ENCODE measurements at regions not wholly inside any gene's neighbourhood (a gene's known extent, or its start where the extent isn't known, plus 50 kb on each side); places are given as distances from the start of the nearest gene placed in this dataset.

DNA sequence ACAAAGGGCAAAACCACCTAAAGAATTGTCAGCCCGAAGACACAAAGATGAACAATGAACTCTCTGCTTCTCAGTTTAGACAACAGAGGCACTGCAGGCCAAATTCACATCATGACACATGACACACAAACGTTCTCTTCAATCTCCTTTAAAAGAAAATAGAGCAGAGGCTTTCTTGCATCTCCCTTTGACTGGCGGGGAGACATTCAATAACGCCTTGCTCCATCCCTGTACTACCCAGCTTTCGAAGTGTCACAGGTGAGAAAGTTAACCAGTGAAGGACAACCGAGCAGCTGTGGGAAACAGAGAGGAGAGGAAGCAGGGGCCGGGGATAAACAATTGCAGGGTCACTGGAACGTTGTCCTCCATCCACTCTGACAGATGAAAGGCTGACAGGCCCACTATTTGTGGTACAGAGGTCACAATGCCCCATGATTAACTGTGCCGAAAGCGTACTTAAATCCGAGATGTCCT, 130.8 kb downstream of the PHLDA1 start (continued):
- TF ChIP-seq, protein P1, sequence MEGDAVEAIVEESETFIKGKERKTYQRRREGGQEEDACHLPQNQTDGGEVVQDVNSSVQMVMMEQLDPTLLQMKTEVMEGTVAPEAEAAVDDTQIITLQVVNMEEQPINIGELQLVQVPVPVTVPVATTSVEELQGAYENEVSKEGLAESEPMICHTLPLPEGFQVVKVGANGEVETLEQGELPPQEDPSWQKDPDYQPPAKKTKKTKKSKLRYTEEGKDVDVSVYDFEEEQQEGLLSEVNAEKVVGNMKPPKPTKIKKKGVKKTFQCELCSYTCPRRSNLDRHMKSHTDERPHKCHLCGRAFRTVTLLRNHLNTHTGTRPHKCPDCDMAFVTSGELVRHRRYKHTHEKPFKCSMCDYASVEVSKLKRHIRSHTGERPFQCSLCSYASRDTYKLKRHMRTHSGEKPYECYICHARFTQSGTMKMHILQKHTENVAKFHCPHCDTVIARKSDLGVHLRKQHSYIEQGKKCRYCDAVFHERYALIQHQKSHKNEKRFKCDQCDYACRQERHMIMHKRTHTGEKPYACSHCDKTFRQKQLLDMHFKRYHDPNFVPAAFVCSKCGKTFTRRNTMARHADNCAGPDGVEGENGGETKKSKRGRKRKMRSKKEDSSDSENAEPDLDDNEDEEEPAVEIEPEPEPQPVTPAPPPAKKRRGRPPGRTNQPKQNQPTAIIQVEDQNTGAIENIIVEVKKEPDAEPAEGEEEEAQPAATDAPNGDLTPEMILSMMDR (CRISPR knock-in tag; IDR thresholded peaks at IDR 0.05) = no peak
- TF ChIP-seq, protein P2, sequence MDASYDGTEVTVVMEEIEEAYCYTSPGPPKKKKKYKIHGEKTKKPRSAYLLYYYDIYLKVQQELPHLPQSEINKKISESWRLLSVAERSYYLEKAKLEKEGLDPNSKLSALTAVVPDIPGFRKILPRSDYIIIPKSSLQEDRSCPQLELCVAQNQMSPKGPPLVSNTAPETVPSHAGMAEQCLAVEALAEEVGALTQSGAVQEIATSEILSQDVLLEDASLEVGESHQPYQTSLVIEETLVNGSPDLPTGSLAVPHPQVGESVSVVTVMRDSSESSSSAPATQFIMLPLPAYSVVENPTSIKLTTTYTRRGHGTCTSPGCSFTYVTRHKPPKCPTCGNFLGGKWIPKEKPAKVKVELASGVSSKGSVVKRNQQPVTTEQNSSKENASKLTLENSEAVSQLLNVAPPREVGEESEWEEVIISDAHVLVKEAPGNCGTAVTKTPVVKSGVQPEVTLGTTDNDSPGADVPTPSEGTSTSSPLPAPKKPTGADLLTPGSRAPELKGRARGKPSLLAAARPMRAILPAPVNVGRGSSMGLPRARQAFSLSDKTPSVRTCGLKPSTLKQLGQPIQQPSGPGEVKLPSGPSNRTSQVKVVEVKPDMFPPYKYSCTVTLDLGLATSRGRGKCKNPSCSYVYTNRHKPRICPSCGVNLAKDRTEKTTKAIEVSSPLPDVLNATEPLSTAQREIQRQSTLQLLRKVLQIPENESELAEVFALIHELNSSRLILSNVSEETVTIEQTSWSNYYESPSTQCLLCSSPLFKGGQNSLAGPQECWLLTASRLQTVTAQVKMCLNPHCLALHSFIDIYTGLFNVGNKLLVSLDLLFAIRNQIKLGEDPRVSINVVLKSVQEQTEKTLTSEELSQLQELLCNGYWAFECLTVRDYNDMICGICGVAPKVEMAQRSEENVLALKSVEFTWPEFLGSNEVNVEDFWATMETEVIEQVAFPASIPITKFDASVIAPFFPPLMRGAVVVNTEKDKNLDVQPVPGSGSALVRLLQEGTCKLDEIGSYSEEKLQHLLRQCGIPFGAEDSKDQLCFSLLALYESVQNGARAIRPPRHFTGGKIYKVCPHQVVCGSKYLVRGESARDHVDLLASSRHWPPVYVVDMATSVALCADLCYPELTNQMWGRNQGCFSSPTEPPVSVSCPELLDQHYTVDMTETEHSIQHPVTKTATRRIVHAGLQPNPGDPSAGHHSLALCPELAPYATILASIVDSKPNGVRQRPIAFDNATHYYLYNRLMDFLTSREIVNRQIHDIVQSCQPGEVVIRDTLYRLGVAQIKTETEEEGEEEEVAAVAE (CRISPR knock-in tag; IDR thresholded peaks at IDR 0.05; ENCODE audit: borderline replicate concordance) = no peak
- TF ChIP-seq ZFAT (CRISPR knock-in tag; conservative IDR thresholded peaks at IDR 0.05) (no peak), NFIC (IDR thresholded peaks at IDR 0.05; ENCODE audit: low read length) (peak; percentile 40; the same call in 1 of the 2 replicates), ZNF513 (CRISPR knock-in tag; conservative IDR thresholded peaks at IDR 0.05) (no peak), IKZF1 (IDR thresholded peaks at IDR 0.05) (no peak), HMGA1 (CRISPR knock-in tag; conservative IDR thresholded peaks at IDR 0.05) (no peak), MEF2D (CRISPR knock-in tag; IDR thresholded peaks at IDR 0.05) (peak; percentile 72; the same call in 1 of the 2 replicates), RARG (CRISPR knock-in tag; IDR thresholded peaks at IDR 0.05; ENCODE audit: low read depth) (no peak), CENPX (CRISPR knock-in tag; IDR thresholded peaks at IDR 0.05) (no peak), ZNF83 (CRISPR knock-in tag; IDR thresholded peaks at IDR 0.05; ENCODE audit: borderline replicate concordance) (no peak), THAP8 (CRISPR knock-in tag; IDR thresholded peaks at IDR 0.05; ENCODE audit: borderline replicate concordance) (no peak), CAMTA2 (CRISPR knock-in tag; IDR thresholded peaks at IDR 0.05; ENCODE audit: borderline replicate concordance) (no peak), KMT2B (CRISPR knock-in tag; IDR thresholded peaks at IDR 0.05) (no peak), KLF15 (CRISPR knock-in tag; IDR thresholded peaks at IDR 0.05; ENCODE audit: borderline replicate concordance) (no peak), ZNF468 (CRISPR knock-in tag; IDR thresholded peaks at IDR 0.05) (no peak), ZNF331 (CRISPR knock-in tag; IDR thresholded peaks at IDR 0.05) (peak; percentile 44; the same call in 1 of the 2 replicates)
- TF ChIP-seq, protein P3, sequence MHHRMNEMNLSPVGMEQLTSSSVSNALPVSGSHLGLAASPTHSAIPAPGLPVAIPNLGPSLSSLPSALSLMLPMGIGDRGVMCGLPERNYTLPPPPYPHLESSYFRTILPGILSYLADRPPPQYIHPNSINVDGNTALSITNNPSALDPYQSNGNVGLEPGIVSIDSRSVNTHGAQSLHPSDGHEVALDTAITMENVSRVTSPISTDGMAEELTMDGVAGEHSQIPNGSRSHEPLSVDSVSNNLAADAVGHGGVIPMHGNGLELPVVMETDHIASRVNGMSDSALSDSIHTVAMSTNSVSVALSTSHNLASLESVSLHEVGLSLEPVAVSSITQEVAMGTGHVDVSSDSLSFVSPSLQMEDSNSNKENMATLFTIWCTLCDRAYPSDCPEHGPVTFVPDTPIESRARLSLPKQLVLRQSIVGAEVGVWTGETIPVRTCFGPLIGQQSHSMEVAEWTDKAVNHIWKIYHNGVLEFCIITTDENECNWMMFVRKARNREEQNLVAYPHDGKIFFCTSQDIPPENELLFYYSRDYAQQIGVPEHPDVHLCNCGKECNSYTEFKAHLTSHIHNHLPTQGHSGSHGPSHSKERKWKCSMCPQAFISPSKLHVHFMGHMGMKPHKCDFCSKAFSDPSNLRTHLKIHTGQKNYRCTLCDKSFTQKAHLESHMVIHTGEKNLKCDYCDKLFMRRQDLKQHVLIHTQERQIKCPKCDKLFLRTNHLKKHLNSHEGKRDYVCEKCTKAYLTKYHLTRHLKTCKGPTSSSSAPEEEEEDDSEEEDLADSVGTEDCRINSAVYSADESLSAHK (CRISPR knock-in tag; IDR thresholded peaks at IDR 0.05; ENCODE audit: borderline replicate concordance) = no peak
- TF ChIP-seq, protein P4, sequence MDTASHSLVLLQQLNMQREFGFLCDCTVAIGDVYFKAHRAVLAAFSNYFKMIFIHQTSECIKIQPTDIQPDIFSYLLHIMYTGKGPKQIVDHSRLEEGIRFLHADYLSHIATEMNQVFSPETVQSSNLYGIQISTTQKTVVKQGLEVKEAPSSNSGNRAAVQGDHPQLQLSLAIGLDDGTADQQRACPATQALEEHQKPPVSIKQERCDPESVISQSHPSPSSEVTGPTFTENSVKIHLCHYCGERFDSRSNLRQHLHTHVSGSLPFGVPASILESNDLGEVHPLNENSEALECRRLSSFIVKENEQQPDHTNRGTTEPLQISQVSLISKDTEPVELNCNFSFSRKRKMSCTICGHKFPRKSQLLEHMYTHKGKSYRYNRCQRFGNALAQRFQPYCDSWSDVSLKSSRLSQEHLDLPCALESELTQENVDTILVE (CRISPR knock-in tag; IDR thresholded peaks at IDR 0.05) = no peak; the same call in none of the 2 replicates
